Panc1 (cell line): ENCODE measurements at regions not wholly inside any gene's neighbourhood (a gene's known extent, or its start where the extent isn't known, plus 50 kb on each side); places are given as distances from the start of the nearest gene placed in this dataset.

Experiments
- ATAC-seq: fragments of 200-7000 bp; cut with Tn5 transposase; 2 replicates; pipeline ENCODE4 v1.9.1; 2020; ENCODE audit warnings: mild to moderate bottlenecking, moderate library complexity
- BruUV-seq: library from RNA; stranded (reverse); fragments of 400-500 nt; replicated peaks from 2 replicates; lab custom pipeline; 2021; lab: Mats Ljungman, UMichigan
- CTCF ChIA-PET: fragments of 300-600 bp; sonication (Branson Sonifier 250); formaldehyde crosslinking; loops from one replicate; lab custom pipeline; 2022; ENCODE audit warnings: antibody characterized with exemption; lab: Charles Lee
- POLR2A ChIA-PET: fragments of 300-600 bp; sonication (Branson Sonifier 250); formaldehyde crosslinking; loops from one replicate; lab custom pipeline; 2022; ENCODE audit warnings: antibody characterized with exemption; lab: Charles Lee
- DNase-seq: peaks from one replicate; pipeline ENCODE4 v3.0.0-alpha.2; 2010; ENCODE audit warnings: low read depth, low spot score
- H3K27ac ChIP-seq: 2 replicates; pipeline ENCODE4 v1.5.1; 2011; ENCODE audit warnings: mild to moderate bottlenecking, low read length, inconsistent platforms
- H3K27me3 ChIP-seq: fragments of 200-500 bp; sonication (Bioruptor generic); 2 replicates; pipeline ENCODE4 v1.6.0; 2014; ENCODE audit warnings: low read length, inconsistent platforms; ENCODE audit not compliant: control insufficient read depth, insufficient read depth
- H3K36me3 ChIP-seq: fragments of 200-500 bp; sonication (Bioruptor generic); 2 replicates; pipeline ENCODE4 v1.5.1; 2014; ENCODE audit warnings: inconsistent platforms, mild to moderate bottlenecking, low read length, moderate library complexity; ENCODE audit not compliant: control insufficient read depth, insufficient read depth
- H3K4me1 ChIP-seq: 2 replicates; pipeline ENCODE4 v1.5.1; 2011; ENCODE audit warnings: inconsistent platforms, mild to moderate bottlenecking, low read length, moderate library complexity; ENCODE audit not compliant: control insufficient read depth, insufficient read depth
- H3K4me3 ChIP-seq, 2 experiments: 2 replicates each; pipeline ENCODE4 v1.5.1; 2011 to 2012; ENCODE audit warnings: low read depth in 2 of 2, low read length in 2 of 2, mild to moderate bottlenecking in 2 of 2, inconsistent platforms in 1 of 2, moderate library complexity in 1 of 2
- H3K9me3 ChIP-seq: fragments of 200-500 bp; sonication (Bioruptor generic); 2 replicates; pipeline ENCODE4 v1.5.1; 2014; ENCODE audit warnings: low read depth, mild to moderate bottlenecking, inconsistent platforms, low read length, moderate library complexity; ENCODE audit not compliant: control insufficient read depth, insufficient read depth
- CTCF ChIP-seq: fragments of 450-650 bp; IDR thresholded peaks from 2 replicates; pipeline ENCODE4 v1.5.1; 2017; ENCODE audit warnings: mild to moderate bottlenecking
- POLR2AphosphoS5 ChIP-seq: IDR thresholded peaks from 2 replicates; pipeline ENCODE4 v1.6.1; 2012; ENCODE audit warnings: mild to moderate bottlenecking, low read depth, low read length, moderate library complexity
- REST ChIP-seq, 2 experiments: IDR thresholded peaks; 2 replicates each; pipeline ENCODE4 v1.6.1; 2011 to 2012; ENCODE audit warnings: low read depth in 2 of 2, control low read depth in 1 of 2, low read length in 1 of 2, mild to moderate bottlenecking in 1 of 2, moderate library complexity in 1 of 2; ENCODE audit not compliant: insufficient read depth in 1 of 2
- SIN3A ChIP-seq: IDR thresholded peaks from 2 replicates; pipeline ENCODE4 v1.6.1; 2012; ENCODE audit warnings: low read depth, mild to moderate bottlenecking, low read length, moderate library complexity, borderline replicate concordance; ENCODE audit not compliant: insufficient read depth
- TCF7L2 ChIP-seq: IDR thresholded peaks from 2 replicates; pipeline ENCODE4 v1.6.1; 2011; ENCODE audit warnings: mild to moderate bottlenecking, low read depth, low read length, inconsistent platforms
- in situ Hi-C: cut with HindIII; loops from 2 replicates; pipeline ENCODE4 v1.10.0; 2016; ENCODE audit warnings: low sequenced_read_pairs, low pct_unique_long_range_greater_than_20kb
- intact Hi-C: fragments of 100-400 bp; cut with micrococcal nuclease; formaldehyde crosslinking; loops from one replicate; pipeline ENCODE4 v1.10.0; 2022; ENCODE audit not compliant: unreplicated experiment

GRCh38 chr11:8338138-8338537, 74.5 kb upstream of the LMO1 start:
- H3K4me1 ChIP-seq: peaks cover 5% of the 10 kb centered on the region; the same call in 1 of the 2 replicates
- no peak for DNase-seq
- no peaks in the 10 kb centered on the region for H3K9me3 ChIP-seq
- intact Hi-C loops (loop anchor here (2.0 kb wide), 1 partner anchor 229 kb away; no protein-coding TSS in a partner anchor), in situ Hi-C loops (no loop called here)
- BruUV-seq: no TSS peak
- ChIA-PET POLR2A (no interaction called here), CTCF (no interaction called here)
- H3K4me3 ChIP-seq: no peak overlapping the region
- TF ChIP-seq SIN3A: no peak
- peak; percentile 98 for TF ChIP-seq CTCF
- H3K36me3 ChIP-seq: no peaks in the 10 kb centered on the region
- no peaks in the 10 kb centered on the region for H3K27me3 ChIP-seq
- no peak overlapping the region for H3K27ac ChIP-seq
- ATAC-seq: peak; percentile 82

- DNase-seq: no peak
- CTCF ChIA-PET: no interaction called here
- Histone ChIP-seq H3K9me3 (no peaks in the 10 kb centered on the region), H3K4me3 (no peak overlapping the region), H3K4me1 (no peaks in the 10 kb centered on the region), H3K27me3 (no peaks in the 10 kb centered on the region), H3K36me3 (no peaks in the 10 kb centered on the region), H3K27ac (no peak overlapping the region)
- in situ Hi-C loops: no loop called here
- ATAC-seq: no peak
- no peak for TF ChIP-seq TCF7L2
- no peak for TF ChIP-seq POLR2AphosphoS5
- TF ChIP-seq SIN3A: no peak
- TF ChIP-seq REST (IDR thresholded peaks at IDR 0.05; ENCODE audit: insufficient read depth in 1 of 2, low read depth in 2 of 2, low read length in 1 of 2): no peak
- TF ChIP-seq CTCF: no peak
- intact Hi-C loops: no loop called here
- no TSS peak for BruUV-seq
- POLR2A ChIA-PET: no interaction called here
Observed at GRCh38 chr11:8337130-8337795, 73.6 kb upstream of the LMO1 start.
